Breast epithelium (tissue), 4 donors: ENCODE measurements at regions not wholly inside any gene's neighbourhood (a gene's known extent, or its start where the extent isn't known, plus 50 kb on each side); places are given as distances from the start of the nearest gene placed in this dataset.

Experiments
- DNase-seq, 2 donors: peaks; one replicate each; pipeline ENCODE4 v3.0.0-alpha.2; 2019; ENCODE audit warnings: low spot score in 2 of 2
- H3K27ac ChIP-seq, 2 donors: fragments of 200-600 bp; sonication (generic) in 1 of 2; one replicate each; pipeline ENCODE4 v1.5.1; 2016 to 2019; ENCODE audit warnings: mild to moderate bottlenecking in 1 of 2
- H3K27me3 ChIP-seq, 2 donors: fragments of 200-600 bp; sonication (generic) in 1 of 2; one replicate each; pipeline versions ENCODE4 v1.5.1 to v1.6.0; 2017 to 2019; ENCODE audit warnings: control low read depth in 1 of 2, mild to moderate bottlenecking in 1 of 2
- H3K36me3 ChIP-seq: fragments of 200-600 bp; one replicate; pipeline ENCODE4 v1.5.1; 2019
- H3K4me1 ChIP-seq, 2 donors: fragments of 200-600 bp; sonication (generic); one replicate each; pipeline ENCODE4 v1.5.1; 2016 to 2019; ENCODE audit warnings: control low read depth in 1 of 2
- H3K4me3 ChIP-seq, 3 donors: fragments of 200-600 bp; sonication (generic); 1 replicate in 2 of 3; 2 replicates in 1 of 3; pipeline ENCODE4 v1.5.1; 2016 to 2019; ENCODE audit warnings: mild to moderate bottlenecking in 3 of 3, moderate library complexity in 2 of 3
- H3K9me3 ChIP-seq, 2 donors: fragments of 200-600 bp; sonication (generic) in 1 of 2; one replicate each; pipeline ENCODE4 v1.5.1; 2016 to 2019; ENCODE audit warnings: control low read depth in 1 of 2
- CTCF ChIP-seq, 3 donors: fragments of 450-650 bp; IDR thresholded peaks; one replicate each; pipeline ENCODE4 v1.5.1; 2016 to 2017; ENCODE audit warnings: antibody characterized with exemption in 3 of 3, mild to moderate bottlenecking in 3 of 3, moderate library complexity in 3 of 3
- POLR2A ChIP-seq: fragments of 450-650 bp; IDR thresholded peaks from one replicate; pipeline ENCODE4 v1.6.1; 2016; ENCODE audit warnings: antibody characterized with exemption, mild to moderate bottlenecking, moderate library complexity
- POLR2AphosphoS5 ChIP-seq, 3 donors: sonication (generic); formaldehyde crosslinking; IDR thresholded peaks; one replicate each; pipeline ENCODE4 v1.6.1; 2017; ENCODE audit warnings: antibody characterized with exemption in 3 of 3
- intact Hi-C: fragments of 100-400 bp; cut with DNase I; formaldehyde crosslinking; loops from one replicate; pipeline ENCODE4 v1.15.1; 2023; ENCODE audit warnings: low total_unique reads

GRCh38 chr2:2683606-2684224 lies 352.6 kb upstream of the MYT1L start:
- Histone ChIP-seq H3K36me3 (no peaks in the 10 kb centered on the region), H3K27me3 (no peaks in the 10 kb centered on the region)
- TF ChIP-seq POLR2AphosphoS5 (IDR thresholded peaks at IDR 0.05), result no peak
- no peak for TF ChIP-seq CTCF (IDR thresholded peaks at IDR 0.05)
- no peak for TF ChIP-seq POLR2A

GRCh38 chr2:2682700-2683342 lies 351.7 kb upstream of the MYT1L start:
- Histone ChIP-seq H3K27ac (no peak overlapping the region), H3K4me1 (no peaks in the 10 kb centered on the region), H3K4me3 (no peak overlapping the region), H3K27me3 (no peaks in the 10 kb centered on the region), H3K9me3 (no peaks in the 10 kb centered on the region), H3K36me3 (no peaks in the 10 kb centered on the region)
- TF ChIP-seq POLR2AphosphoS5 (IDR thresholded peaks at IDR 0.05) (no peak), CTCF (IDR thresholded peaks at IDR 0.05) (no peak), POLR2A (no peak)
- no peak for DNase-seq
- intact Hi-C loops, result no loop called here

More at GRCh38 chr2:2683606-2684224, 352.6 kb upstream of the MYT1L start:
- Histone ChIP-seq H3K4me3 (no peak overlapping the region), H3K9me3 (no peaks in the 10 kb centered on the region), H3K4me1 (no peaks in the 10 kb centered on the region), H3K27ac (no peak overlapping the region)
- DNase-seq, result no peak
- intact Hi-C loops, result no loop called here

DNA sequence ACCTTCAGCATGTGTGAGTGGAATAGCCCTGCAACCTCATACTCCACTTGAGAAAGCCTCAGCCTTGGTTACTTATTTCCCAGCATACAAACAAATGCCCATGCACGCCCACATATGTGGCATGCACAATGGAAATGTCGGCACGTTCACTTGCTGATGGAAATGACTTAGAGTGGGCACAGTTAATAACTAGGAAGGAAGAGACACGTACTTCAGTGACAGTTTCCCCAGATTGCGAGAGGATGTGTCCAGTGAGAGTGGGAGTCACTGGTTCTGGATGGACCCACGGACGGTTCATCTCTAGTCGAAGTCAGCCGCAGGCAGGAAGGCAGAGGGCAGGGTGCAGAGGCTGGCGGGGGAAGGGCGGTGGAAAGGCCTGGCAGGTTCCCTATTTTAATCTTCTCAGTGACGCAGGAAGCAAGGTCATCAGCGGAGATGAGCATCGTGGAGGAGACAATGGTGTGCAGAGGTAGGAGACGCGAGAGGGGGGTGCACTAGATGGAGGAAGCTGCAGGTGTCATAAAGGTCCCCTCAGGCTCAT lies 350.7 kb upstream of the MYT1L start:
- Histone ChIP-seq H3K27ac (no peak overlapping the region), H3K4me1 (no peaks in the 10 kb centered on the region), H3K27me3 (no peaks in the 10 kb centered on the region), H3K36me3 (no peaks in the 10 kb centered on the region), H3K4me3 (no peak overlapping the region), H3K9me3 (no peaks in the 10 kb centered on the region)
- intact Hi-C loops, result no loop called here
- TF ChIP-seq POLR2A (no peak), CTCF (IDR thresholded peaks at IDR 0.05) (no peak), POLR2AphosphoS5 (IDR thresholded peaks at IDR 0.05) (no peak)
- DNase-seq, result no peak

- TF ChIP-seq POLR2A (no peak), POLR2AphosphoS5 (IDR thresholded peaks at IDR 0.05) (no peak), CTCF (IDR thresholded peaks at IDR 0.05) (no peak)
- no peaks in the 10 kb centered on the region for H3K36me3 ChIP-seq
- no peaks in the 10 kb centered on the region for H3K4me1 ChIP-seq
- H3K27me3 ChIP-seq, result no peaks in the 10 kb centered on the region
- no peaks in the 10 kb centered on the region for H3K9me3 ChIP-seq
- DNase-seq, result no peak
- intact Hi-C loops, result no loop called here
- H3K4me3 ChIP-seq, result no peak overlapping the region
- H3K27ac ChIP-seq, result no peak overlapping the region
Observed at GRCh38 chr2:2681085-2681484, 350.0 kb upstream of the MYT1L start.

- no peaks in the 10 kb centered on the region for H3K36me3 ChIP-seq
- no peak for TF ChIP-seq POLR2A
- no peak for TF ChIP-seq CTCF (IDR thresholded peaks at IDR 0.05)
- no peak for TF ChIP-seq POLR2AphosphoS5 (IDR thresholded peaks at IDR 0.05)
- H3K27me3 ChIP-seq, result no peaks in the 10 kb centered on the region
- no peak for DNase-seq
- no peak overlapping the region for H3K4me3 ChIP-seq
- H3K4me1 ChIP-seq, result no peaks in the 10 kb centered on the region
- intact Hi-C loops, result no loop called here
- no peaks in the 10 kb centered on the region for H3K9me3 ChIP-seq
- no peak overlapping the region for H3K27ac ChIP-seq
Observed at GRCh38 chr2:2674831-2675230, 343.8 kb upstream of the MYT1L start.
